ENCODE measurements at regions not wholly inside any gene's neighbourhood (a gene's known extent, or its start where the extent isn't known, plus 50 kb on each side); places are given as distances from the start of the nearest gene placed in this dataset.

DNA sequence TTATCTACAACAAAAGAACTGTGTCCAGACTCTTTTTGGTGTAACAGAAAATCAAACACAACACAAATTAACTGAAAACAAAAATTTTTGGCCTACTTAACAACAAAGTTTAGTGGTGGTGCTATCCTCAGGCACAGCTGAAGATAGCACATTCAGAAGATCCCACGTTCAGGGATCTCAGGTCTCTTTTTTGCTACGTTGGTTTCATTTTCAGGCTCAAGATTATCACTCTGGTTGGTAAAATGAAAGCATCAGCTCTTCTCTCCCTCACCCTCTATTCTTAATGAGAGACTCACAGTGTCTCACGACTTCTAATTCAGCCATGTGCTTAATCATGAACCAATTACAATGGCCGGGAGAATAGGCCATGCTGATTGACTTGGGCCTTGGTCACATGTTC is 146.9 kb upstream of the PTPRG start:
- TF ChIP-seq SALL2 (tag by site-specific recombination; IDR thresholded peaks at IDR 0.05; ENCODE audit: borderline replicate concordance) (no peak), ZNF777 (tag by site-specific recombination; IDR thresholded peaks at IDR 0.05; ENCODE audit: borderline replicate concordance) (no peak), ZFP41 (tag by site-specific recombination; IDR thresholded peaks at IDR 0.05; ENCODE audit: borderline replicate concordance) (no peak), ZNF350 (tag by site-specific recombination; IDR thresholded peaks at IDR 0.05) (no peak), ZFP3 (tag by site-specific recombination; IDR thresholded peaks at IDR 0.05; ENCODE audit: low read depth) (no peak), CTCF (tag by site-specific recombination; IDR thresholded peaks at IDR 0.05) (no peak), ZNF529 (tag by site-specific recombination; IDR thresholded peaks at IDR 0.05; ENCODE audit: insufficient replicate concordance) (no peak), YY1 (tag by site-specific recombination; IDR thresholded peaks at IDR 0.05) (no peak), HOXD13 (CRISPR knock-in tag; IDR thresholded peaks at IDR 0.05; ENCODE audit: borderline replicate concordance) (no peak)
- TF ChIP-seq, protein P1, sequence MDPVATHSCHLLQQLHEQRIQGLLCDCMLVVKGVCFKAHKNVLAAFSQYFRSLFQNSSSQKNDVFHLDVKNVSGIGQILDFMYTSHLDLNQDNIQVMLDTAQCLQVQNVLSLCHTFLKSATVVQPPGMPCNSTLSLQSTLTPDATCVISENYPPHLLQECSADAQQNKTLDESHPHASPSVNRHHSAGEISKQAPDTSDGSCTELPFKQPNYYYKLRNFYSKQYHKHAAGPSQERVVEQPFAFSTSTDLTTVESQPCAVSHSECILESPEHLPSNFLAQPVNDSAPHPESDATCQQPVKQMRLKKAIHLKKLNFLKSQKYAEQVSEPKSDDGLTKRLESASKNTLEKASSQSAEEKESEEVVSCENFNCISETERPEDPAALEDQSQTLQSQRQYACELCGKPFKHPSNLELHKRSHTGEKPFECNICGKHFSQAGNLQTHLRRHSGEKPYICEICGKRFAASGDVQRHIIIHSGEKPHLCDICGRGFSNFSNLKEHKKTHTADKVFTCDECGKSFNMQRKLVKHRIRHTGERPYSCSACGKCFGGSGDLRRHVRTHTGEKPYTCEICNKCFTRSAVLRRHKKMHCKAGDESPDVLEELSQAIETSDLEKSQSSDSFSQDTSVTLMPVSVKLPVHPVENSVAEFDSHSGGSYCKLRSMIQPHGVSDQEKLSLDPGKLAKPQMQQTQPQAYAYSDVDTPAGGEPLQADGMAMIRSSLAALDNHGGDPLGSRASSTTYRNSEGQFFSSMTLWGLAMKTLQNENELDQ (tag by site-specific recombination; IDR thresholded peaks at IDR 0.05; ENCODE audit: low read depth) = no peak
- TF ChIP-seq, protein P2, sequence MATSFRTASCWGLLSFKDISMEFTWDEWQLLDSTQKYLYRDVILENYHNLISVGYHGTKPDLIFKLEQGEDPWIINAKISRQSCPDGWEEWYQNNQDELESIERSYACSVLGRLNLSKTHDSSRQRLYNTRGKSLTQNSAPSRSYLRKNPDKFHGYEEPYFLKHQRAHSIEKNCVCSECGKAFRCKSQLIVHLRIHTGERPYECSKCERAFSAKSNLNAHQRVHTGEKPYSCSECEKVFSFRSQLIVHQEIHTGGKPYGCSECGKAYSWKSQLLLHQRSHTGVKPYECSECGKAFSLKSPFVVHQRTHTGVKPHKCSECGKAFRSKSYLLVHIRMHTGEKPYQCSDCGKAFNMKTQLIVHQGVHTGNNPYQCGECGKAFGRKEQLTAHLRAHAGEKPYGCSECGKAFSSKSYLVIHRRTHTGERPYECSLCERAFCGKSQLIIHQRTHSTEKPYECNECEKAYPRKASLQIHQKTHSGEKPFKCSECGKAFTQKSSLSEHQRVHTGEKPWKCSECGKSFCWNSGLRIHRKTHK (tag by site-specific recombination; IDR thresholded peaks at IDR 0.05) = no peak

Data from HEK293 (cell line).